ENCODE measurements at regions not wholly inside any gene's neighbourhood (a gene's known extent, or its start where the extent isn't known, plus 50 kb on each side); places are given as distances from the start of the nearest gene placed in this dataset.

GRCh38 chr20:29318871-29319461, 1938.5 kb upstream of the DEFB115 start:
- Histone ChIP-seq H3K4me2 (ENCODE audit: control insufficient read depth, insufficient read depth) (no peak overlapping the region), H4K20me1 (ENCODE audit: control insufficient read depth, insufficient read depth) (no peaks in the 10 kb centered on the region), H3K27ac (ENCODE audit: control insufficient read depth, insufficient read depth) (no peak overlapping the region), H2AFZ (ENCODE audit: control insufficient read depth, low read depth, low read length) (no peak overlapping the region), H3K36me3 (ENCODE audit: control insufficient read depth in 2 of 2, insufficient read depth in 2 of 2, low read length in 1 of 2) (no peaks in the 10 kb centered on the region), H3K27me3 (replicated peaks in 1 of 2; ENCODE audit: control insufficient read depth in 2 of 2, insufficient read depth in 2 of 2, low read length in 1 of 2) (no peaks in the 10 kb centered on the region), H3K79me2 (ENCODE audit: control insufficient read depth, insufficient read depth, low read length) (no peaks in the 10 kb centered on the region), H3K4me1 (ENCODE audit: control insufficient read depth, insufficient read depth, low read length) (no peaks in the 10 kb centered on the region), H3K4me3 (no peak overlapping the region), H3K9me3 (replicated peaks; ENCODE audit: control insufficient read depth, insufficient read depth, low read length) (no peaks in the 10 kb centered on the region; the same call in 2 of the 3 replicates), H3K9ac (ENCODE audit: control insufficient read depth, insufficient read depth, low read length) (no peak overlapping the region)
- ChIA-PET SMC1A (ENCODE audit: uncharacterized antibody, unreplicated experiment) (no interaction called here), CTCF (no interaction called here), POLR2A (no interaction called here), RAD21 (ENCODE audit: unreplicated experiment) (no interaction called here)
- no peak for FAIRE-seq
- in situ Hi-C loops (cut with MboI): no loop called here
- intact Hi-C loops (cut with micrococcal nuclease; ENCODE audit: unreplicated experiment): no loop called here
- 51% methylated on average over 29 of the region's 37 CpGs for WGBS (ENCODE audit: insufficient coverage, insufficient replicate concordance, low lambda C conversion rate, missing lambda C conversion rate)
- DNase-seq (ENCODE audit: low read depth, low spot score): no peak
- no peak for ATAC-seq
- TF ChIP-seq POLR2AphosphoS5 (IDR thresholded peaks at IDR 0.05; ENCODE audit: low read length): no peak
- TF ChIP-seq CBX5 (IDR thresholded peaks at IDR 0.05; ENCODE audit: low read depth): no peak
- TF ChIP-seq BCL11A (IDR thresholded peaks at IDR 0.05; ENCODE audit: low read depth, low read length): no peak
- no peak for TF ChIP-seq EGR1 (IDR thresholded peaks at IDR 0.05; ENCODE audit: borderline replicate concordance in 1 of 2, low read depth in 2 of 2, low read length in 2 of 2)
- TF ChIP-seq MYC (IDR thresholded peaks at IDR 0.05; ENCODE audit: insufficient read depth, insufficient read length, insufficient replicate concordance, low read length, severe bottlenecking): no peak
- BruUV-seq (replicated peaks): no TSS peak

- RAD21 ChIA-PET (ENCODE audit: unreplicated experiment): no interaction called here
- SMC1A ChIA-PET (ENCODE audit: uncharacterized antibody, unreplicated experiment): no interaction called here
- no peak for TF ChIP-seq RFX5 (IDR thresholded peaks at IDR 0.05; ENCODE audit: low read depth, low read length)
- TF ChIP-seq GABPA (IDR thresholded peaks at IDR 0.05; ENCODE audit: low read depth): no peak
- TF ChIP-seq JUND (IDR thresholded peaks at IDR 0.05; ENCODE audit: low read depth, low read length): no peak
- no peak for TF ChIP-seq SKIL (IDR thresholded peaks at IDR 0.05; ENCODE audit: low read depth, poor library complexity, severe bottlenecking)
- no peak for TF ChIP-seq ZNF24 (IDR thresholded peaks at IDR 0.05)
- no peak for TF ChIP-seq LARP7 (IDR thresholded peaks at IDR 0.05)
- TF ChIP-seq SUPT20H (IDR thresholded peaks at IDR 0.05; ENCODE audit: borderline replicate concordance, control insufficient read depth, low read depth, low read length): no peak
- no peak for TF ChIP-seq NRF1 (conservative IDR thresholded peaks at IDR 0.05; ENCODE audit: low read depth, low read length)
- TF ChIP-seq ZNF207 (IDR thresholded peaks at IDR 0.05; ENCODE audit: borderline replicate concordance): no peak
- no peak for TF ChIP-seq ETV6 (conservative IDR thresholded peaks at IDR 0.05 in 1 of 2, IDR thresholded peaks at IDR 0.05 in 1 of 2; ENCODE audit: borderline replicate concordance in 1 of 2, low read depth in 1 of 2)
- no peak for TF ChIP-seq FOXM1 (IDR thresholded peaks at IDR 0.05; ENCODE audit: low read depth, low read length)
- no peak for TF ChIP-seq RCOR1 (conservative IDR thresholded peaks at IDR 0.05; ENCODE audit: low read depth, low read length)
Measured at GRCh38 chr20:29319725-29320124, 1937.7 kb upstream of the DEFB115 start.

More at GRCh38 chr20:29319725-29320124, 1937.7 kb upstream of the DEFB115 start:
- no peaks in the 10 kb centered on the region for H3K36me3 ChIP-seq (ENCODE audit: control insufficient read depth in 2 of 2, insufficient read depth in 2 of 2, low read length in 1 of 2)
- H4K20me1 ChIP-seq (ENCODE audit: control insufficient read depth, insufficient read depth): no peaks in the 10 kb centered on the region
- ChIA-PET POLR2A (no interaction called here), CTCF (no interaction called here)
- H3K9ac ChIP-seq (ENCODE audit: control insufficient read depth, insufficient read depth, low read length): no peak overlapping the region
- BruUV-seq (replicated peaks): no TSS peak
- no peaks in the 10 kb centered on the region; the same call in 1 of the 3 replicates for H3K9me3 ChIP-seq (replicated peaks; ENCODE audit: control insufficient read depth, insufficient read depth, low read length)
- FAIRE-seq: no peak
- in situ Hi-C loops (cut with MboI) (no loop called here), intact Hi-C loops (cut with micrococcal nuclease; ENCODE audit: unreplicated experiment) (no loop called here)
- H3K27me3 ChIP-seq (replicated peaks in 1 of 2; ENCODE audit: control insufficient read depth in 2 of 2, insufficient read depth in 2 of 2, low read length in 1 of 2): no peaks in the 10 kb centered on the region
- no peak overlapping the region for H2AFZ ChIP-seq (ENCODE audit: control insufficient read depth, low read depth, low read length)
- no peak overlapping the region for H3K4me2 ChIP-seq (ENCODE audit: control insufficient read depth, insufficient read depth)
- 55% methylated on average over 21 of the region's 23 CpGs for WGBS (ENCODE audit: insufficient coverage, insufficient replicate concordance, low lambda C conversion rate, missing lambda C conversion rate)
- no peak for ATAC-seq
- no peak for DNase-seq (ENCODE audit: low read depth, low spot score)
- H3K4me3 ChIP-seq: no peak overlapping the region
- H3K27ac ChIP-seq (ENCODE audit: control insufficient read depth, insufficient read depth): no peak overlapping the region
- no peaks in the 10 kb centered on the region for H3K4me1 ChIP-seq (ENCODE audit: control insufficient read depth, insufficient read depth, low read length)
- no peaks in the 10 kb centered on the region for H3K79me2 ChIP-seq (ENCODE audit: control insufficient read depth, insufficient read depth, low read length)

All from GM12878 (cell line).